GM18498 (cell line): ENCODE measurements at regions not wholly inside any gene's neighbourhood (a gene's known extent, or its start where the extent isn't known, plus 50 kb on each side); places are given as distances from the start of the nearest gene placed in this dataset.
"Not testable (repeated sequence)": the region's sequence is repeated elsewhere in the genome, so short reads cannot be mapped to it uniquely, and the experiment has no call there.

Experiments
- ATAC-seq: cut with Tn5 transposase; IDR thresholded peaks from one replicate; pipeline ENCODE4 v1.9.1; 2021; ENCODE audit warnings: mild to moderate bottlenecking, moderate library complexity; ENCODE audit not compliant: unreplicated experiment

DNA sequence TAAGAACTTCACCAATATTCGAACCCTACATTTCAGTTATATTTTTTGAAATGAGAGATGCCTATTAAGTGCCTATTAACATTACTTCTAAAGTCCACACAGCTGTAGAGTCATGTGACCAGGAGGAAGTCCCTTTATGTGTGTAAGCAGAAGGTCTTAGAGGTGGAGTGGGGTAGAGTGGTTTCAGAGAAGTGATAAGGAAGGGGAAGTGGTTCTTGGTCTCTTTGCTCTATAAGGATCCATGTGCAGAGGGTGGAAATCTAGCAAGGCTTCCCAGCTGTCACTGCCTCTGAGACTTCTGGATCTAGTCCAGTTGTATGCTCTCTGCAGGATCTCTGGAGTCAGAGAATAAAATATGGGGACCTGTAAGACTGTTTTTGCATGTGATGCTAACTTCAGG is 673.9 kb downstream of the FLRT2 start:
- no peak for ATAC-seq

DNA sequence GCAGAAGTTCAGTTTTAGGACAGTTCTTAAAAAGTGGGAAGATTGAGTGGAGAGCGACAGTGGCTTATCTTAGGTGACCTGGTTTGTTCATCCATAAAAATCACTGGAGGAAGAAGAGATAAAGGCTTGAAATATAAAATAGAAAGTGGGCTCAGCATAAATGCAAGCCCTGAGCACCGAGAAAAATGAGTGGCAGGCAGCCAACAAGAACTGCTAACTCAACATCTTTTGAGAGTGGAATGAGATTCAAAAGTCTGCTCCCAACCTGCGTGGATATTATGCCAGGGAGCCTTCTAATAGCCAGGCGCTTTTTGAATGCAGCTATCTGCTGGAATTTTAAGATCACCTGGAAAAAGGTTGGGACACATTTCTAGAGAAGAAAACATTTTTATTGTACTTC is 666.5 kb downstream of the FLRT2 start:
- no peak for ATAC-seq

DNA sequence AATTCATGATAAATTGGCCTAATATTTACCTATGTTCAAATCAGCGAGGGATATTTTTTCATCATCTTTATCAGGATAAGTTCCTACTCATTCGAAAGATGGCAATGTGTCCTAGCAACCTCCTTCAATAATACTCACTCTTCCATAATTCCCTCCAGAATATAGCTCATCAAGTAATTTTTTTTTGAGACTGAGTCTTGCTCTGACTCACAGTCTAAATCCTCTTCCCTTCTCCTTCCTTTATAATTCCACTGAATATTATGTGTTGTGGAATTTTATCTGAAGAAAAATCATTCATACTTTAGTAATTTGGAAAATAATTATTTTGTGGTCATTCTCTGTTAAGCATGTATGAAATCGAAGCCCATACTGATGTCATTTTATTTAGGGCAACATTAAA is 663.8 kb downstream of the FLRT2 start:
- no peak for ATAC-seq

DNA sequence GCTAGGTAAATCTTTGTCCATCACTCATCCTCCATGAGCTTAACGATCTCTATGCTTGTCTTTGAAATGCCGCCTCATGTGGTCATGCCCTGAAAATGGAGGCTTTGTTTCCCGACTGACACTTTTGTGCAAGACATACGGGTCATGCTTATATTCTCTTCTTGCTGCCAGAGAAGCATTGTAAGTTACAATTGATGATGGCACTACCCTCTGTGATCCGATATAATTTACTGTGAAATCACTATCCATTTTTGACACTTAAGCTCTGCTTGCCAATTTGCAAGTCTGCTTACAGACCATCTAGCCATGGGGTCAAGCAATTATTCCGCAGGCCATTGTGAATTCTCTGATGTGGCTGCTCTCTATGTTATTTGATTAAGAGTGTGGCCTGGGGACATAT is 650.0 kb downstream of the FLRT2 start:
- no peak for ATAC-seq

DNA sequence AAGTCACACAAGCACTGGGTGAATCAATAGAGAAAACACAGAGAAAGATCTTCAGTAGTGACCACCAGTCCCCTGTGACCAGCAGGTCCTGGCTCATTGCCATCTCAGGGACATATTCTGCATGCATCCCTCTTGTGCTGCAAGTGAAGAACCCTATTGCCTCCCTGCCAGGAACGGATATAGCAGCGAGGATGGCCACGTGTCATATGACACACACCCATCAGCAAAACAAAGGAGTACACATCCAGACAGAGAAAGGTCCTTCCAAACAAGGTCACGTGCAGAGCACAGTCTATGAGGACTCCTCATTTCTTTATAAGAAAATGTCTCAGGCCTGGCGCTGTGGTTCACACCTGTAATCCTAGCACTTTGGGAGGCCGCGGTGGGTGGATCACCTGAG is 638.4 kb downstream of the FLRT2 start:
- ATAC-seq: no peak

DNA sequence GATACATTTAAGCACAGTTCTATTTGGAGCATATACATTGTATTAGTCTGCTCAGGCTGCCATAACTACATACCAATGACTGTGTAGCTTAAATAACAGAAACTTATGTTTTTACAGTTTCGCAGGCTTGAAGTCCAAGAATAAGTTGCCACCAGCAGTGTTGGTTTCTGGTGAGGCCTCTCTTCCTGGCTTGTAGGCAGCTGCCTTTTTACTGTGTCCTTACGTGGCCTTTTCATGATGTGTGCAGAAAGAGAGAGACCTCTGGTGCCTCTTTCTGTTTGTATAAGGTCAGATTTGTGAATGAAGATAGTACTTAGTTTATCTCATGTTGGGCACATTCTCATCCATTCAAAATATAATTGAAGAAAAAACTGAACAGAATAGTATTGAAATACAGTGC is 636.6 kb downstream of the FLRT2 start:
- no peak for ATAC-seq

DNA sequence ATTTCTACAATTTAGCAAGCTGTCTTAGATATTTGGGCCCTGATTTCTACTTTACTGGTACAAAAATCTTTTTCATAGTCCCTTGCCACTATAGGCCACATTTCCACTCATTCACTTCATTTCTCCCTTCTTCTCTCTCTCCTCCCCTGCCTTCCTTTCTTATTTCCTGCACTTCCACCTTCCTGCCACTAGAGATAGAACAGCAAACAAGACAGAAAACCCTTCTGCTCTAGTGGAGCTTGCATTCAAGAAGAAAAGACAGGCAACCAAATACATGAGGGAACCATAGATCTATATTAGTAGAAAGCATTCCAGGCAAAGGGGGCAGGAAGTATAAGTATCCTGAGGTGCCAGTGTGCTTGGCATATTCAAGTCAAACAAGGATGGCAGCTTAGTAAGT is 623.5 kb downstream of the FLRT2 start:
- ATAC-seq: no peak

DNA sequence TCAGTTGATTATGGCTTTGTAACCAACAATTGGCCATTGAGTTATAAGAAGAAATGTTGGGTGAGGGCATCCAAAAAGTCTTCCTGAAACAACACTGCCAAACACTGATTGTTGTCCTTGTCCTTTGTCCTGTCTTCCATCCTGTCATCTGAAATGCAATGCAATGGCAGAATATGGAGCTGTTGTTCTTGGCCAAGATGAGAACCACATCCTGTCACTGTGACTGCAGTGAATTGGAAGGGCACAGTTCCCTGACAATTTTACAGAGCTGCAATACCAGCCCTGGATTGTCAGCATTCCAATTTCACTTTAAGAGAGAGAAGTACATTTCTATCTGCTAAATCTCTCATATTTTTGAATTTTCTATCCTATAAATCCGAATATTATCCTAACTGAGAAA is 613.3 kb downstream of the FLRT2 start:
- no peak for ATAC-seq

DNA sequence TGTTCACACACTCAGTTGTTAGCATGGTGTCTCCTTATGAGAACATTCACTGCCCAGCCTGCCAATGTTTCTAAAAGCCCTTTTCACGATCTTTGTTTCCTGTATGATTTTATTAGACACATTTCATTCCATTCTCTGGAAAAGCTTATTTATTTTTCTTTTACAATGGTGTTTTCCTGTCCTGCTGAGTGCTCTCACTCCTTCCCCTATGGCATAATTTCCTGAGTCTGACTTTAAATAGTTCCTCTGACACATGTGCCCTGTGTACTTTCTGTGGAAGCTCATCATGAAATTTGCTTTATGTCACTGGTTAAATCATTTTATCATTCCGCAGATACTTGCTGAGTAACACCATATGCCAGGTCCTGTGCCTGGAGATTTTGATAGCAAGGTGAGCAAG is 612.0 kb downstream of the FLRT2 start:
- no peak for ATAC-seq

DNA sequence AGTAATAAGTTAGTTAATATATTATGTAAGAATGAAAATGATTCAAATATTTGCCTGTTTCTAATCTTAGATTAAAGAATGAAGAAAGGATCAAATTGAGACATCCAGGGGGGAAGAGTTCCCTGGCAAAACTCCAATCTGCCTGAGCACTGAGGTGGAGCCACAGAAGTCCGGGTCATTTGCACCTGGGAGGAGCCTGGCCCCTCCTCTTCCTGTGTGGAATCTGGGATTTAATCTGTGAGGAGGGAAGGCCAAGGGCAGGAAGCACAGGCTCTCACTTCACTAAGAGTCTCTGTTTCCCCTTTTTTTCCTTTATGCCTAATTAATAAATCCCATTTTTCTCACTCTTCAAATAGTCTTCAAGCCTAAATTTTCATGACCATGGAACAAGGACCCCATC is 599.5 kb downstream of the FLRT2 start:
- no peak for ATAC-seq

DNA sequence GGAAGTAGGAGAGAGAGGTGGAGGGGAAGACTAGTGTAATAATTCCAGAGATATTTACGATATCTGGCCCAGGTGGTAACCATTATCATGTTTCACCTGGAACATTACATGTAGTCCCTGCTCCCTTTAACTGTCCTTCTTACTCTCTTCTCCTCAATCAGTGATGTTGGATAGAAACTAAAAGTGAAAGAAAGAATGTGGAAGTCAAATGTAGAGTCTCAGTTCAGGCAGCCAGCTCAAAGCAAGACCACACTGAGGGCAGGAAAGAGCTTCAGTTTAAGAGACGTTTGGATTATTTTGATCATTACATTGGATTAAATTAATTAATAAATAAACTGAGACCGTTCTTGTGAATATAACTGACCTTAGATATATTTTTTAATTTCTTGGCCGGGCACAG is 594.4 kb downstream of the FLRT2 start:
- ATAC-seq: no peak

DNA sequence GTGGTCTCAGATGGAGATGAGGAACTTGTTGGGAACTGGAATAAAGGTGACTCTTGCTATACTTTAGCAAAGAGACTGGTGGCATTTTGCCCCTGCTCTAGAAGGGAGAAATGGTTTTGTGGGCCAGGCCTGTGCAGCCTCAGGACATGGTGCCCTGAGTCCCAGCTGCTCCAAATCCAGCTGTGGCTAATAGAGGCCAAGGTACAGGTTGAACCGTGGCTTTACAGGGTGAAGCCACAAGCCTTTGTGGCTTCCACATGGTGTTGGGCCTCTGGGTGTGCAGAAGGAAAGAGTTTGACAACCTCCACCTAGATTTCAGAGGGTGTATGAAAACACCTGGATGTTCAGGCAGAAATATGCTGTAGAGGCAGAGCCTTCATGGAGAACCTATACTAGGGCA is 586.0 kb downstream of the FLRT2 start:
- ATAC-seq: no peak

DNA sequence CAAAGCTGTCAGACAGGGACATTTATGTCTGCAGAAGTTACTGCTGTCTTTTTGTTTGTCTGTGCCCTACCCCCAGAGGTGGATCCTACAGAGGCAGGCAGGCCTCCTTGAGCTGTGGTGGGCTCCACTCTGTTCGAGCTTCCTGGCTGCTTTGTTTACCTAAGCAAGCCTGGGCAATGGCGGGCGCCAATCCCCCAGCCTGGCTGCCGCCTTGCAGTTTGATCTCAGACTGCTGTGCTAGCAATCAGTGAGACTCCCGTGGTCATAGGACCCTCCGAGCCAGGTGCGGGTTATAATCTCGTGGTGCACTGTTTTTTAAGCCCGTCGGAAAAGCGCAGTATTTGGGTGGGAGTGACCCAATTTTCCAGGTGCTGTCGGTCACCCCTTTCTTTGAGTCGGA is 580.9 kb downstream of the FLRT2 start:
- not testable (repeated sequence) for ATAC-seq

DNA sequence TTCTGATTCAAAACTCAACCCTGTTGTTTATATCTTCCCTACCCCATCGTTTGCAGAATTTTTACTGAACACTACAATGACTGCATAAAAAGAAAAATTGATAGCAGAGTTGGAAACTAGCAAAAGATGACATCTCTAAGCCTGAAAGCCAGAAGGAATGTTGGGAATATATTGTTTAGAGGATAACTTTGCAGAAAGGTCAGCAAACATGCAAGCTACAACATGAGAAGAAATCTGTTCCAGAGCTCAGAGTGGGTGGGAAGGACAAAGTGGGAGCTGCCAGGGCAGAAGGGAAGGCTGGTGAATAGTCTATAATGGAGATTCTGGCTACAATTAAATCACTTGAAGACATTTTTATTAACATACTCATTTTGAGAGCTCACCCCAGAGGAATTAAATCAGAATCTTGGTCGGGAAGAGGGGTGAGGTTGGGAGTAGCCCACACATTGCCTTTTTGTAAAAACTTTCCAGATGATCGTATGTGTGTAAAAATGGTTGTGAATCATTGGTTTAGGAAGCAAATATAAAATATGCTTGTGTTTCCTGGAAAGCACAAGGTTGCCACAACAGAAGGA is 574.8 kb downstream of the FLRT2 start:
- ATAC-seq: no peak

DNA sequence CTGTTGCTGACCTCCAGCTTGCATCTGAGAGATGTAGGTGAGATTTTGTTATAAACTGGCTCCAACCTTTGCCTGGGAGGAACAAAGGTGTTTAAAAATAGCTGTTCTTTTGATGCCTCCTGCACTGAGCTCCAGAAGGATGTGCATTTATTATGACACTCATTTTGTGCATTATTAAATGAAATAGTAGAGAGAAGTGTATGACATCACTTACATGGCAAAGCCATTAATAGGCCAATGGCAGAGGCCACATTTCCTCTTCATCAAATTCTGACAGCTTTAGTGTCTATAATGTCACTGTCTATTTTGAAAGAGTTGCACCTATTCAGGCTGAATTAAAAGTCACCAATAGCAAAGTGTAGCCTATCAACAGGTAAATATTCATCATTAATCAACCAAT is 564.6 kb downstream of the FLRT2 start:
- no peak for ATAC-seq

DNA sequence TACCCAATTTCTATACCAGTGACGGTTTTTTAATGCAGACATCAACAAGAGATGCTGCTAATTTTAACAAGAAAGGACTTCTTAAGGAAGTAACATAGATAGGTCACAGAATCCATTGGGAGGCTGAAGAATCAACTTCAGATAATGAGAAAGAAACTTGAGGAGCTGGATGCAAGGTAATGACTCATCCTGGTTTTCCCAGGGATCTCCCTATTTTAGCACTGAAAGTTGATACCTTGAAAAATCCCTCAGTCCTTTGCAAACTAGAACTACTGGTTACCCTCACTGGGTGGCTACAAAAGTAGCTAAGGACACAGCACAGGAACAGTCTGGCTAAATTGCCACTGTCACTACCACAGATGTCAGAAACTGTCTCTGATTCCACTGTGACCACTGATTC is 561.9 kb downstream of the FLRT2 start:
- ATAC-seq: no peak

DNA sequence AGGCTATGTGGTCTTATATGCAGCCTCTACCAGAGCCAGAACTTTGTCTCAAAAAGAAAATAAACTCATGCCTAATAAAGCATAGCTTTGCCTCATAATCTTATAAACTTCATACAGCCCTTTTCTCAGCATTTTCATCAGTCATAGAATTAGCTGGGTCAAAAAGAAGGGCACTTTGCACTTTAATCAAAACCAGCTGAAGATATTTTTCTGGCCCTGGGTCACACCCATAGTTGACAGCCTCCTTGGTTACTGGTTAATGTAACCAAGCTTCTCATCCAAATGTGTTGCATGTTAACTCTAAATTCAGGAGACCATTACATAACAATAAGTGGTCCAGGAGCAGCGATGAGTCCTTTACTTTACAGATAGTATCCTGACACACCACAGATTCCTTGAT is 558.2 kb downstream of the FLRT2 start:
- no peak for ATAC-seq

DNA sequence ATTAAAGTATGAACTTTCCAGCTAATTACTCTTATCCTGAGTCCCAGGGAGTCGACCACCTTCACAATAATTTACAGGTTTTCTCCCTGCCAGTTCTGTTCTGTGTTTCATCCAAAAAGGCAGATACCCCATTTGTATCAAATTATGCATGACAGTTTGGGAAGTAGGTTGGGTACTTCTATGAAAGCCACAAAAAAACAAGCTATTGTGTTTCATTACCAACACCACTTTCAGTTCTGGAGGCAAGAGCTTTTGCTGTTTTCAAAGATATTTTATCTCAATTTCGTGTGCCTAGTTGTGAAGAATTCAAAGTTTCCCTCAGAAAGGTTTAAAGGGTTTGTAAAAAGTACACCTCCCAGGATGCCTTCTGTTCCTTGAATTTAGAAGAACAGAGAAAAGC is 557.4 kb downstream of the FLRT2 start:
- ATAC-seq: no peak

DNA sequence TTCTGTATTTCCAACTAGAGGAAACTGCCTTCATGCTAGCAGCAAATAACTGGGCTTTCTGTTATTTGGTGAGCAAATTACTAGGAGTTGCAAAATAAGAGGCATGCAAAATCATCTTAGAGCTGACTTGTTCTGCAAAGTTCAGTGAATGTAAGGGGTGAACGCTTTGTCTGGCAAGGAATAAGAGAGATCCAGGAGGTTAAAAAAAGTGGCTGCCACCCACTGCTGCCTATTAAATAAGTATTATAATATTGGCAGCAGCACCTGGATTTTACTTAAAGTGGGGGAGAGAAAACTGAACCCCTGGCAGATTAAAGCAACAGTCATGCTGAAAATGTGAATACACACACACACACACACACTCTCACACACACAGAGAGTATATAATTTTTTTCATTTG is 557.0 kb downstream of the FLRT2 start:
- no peak for ATAC-seq

DNA sequence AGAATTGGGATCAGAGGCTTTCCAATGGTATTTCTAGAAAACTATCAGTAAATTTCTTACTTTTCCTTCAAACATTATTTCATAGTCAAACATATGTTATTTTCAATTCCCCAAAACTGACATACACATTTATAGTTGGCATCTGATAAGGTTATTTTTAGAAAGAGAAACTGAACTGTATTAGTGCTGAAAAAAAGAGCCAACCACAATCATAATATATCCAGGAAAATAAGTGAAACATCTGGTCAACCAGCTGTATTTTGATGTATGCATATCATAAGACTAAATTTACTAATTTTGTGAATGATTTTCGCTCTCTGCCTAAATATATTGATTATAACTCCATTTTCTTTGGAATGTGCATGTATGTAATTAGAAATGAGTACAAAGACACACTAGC is 554.2 kb downstream of the FLRT2 start:
- ATAC-seq: no peak

DNA sequence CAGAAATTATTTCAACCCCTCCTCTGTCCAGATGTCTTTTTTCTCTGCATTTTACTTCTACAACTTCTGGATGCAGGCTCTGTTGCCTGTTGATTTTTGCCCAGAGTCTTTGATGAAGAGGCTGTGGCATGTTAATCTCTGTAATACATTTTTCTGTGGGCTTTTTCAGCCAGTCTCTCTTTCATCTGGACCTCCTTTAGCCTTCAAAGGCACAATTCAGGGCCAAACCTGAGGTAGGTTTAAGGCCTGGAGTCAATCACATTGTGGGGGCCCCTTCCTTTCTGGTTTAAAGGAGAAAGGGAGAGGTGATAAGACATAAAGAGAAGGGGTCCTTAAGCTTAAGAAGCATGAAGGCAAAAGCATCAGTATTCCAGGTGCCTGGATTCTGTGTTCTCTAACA is 553.7 kb downstream of the FLRT2 start:
- ATAC-seq: no peak

DNA sequence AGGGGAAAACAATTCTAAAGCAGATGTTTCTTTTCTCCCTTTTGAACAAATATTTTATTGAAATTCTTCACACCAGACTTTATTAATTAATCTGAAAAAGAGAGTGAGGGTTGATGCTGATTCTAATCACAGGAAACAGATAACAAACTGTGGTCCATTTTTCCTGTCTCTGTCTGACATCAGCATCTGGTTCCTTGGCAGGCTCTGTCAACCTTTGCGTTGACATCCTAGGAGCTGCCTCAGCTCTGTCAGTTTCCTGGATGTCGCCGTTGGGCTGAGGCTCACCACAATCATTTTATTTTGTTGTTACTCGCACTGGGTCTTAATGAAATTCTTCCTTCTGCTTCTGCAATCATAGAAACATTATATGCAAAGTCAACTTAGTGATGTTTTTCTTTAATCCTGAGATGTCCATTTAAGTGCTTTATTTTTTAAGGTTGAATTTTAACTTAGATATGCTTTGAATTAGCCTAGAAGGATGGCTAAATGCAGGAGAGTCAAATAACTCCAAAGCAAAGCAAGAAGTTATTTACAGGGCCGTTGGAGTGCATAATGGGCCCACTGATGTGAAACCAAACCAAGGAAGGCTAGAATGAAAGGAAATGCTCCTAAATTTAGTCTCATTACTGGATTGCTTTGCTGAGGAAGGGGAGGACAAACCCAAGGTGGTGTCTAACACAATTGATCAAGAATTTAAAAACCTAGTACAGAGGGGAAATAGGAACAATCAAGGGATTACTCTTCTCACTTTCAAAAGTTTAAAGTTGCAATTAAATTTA is 542.4 kb downstream of the FLRT2 start:
- no peak for ATAC-seq

DNA sequence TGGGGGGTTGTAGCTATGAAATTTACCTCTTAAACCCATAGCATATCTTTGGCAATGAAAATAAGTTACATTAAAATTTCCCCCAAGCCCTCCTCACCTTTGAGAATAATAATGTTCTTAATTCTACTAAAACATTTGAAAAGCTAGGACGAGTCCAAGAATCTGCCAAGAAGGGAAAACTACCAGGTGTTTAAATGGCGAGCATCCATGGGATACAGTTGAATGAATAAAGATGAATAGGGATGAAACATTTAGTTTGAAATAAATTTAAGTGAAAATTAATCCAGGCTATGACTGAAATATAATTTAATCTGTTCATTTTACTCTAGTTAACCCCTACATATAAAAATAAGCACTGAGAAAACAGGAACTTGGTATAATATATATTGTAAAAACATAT is 536.7 kb downstream of the FLRT2 start:
- ATAC-seq: no peak
